Endodermal cell (in vitro differentiated cells): ENCODE measurements at regions not wholly inside any gene's neighbourhood (a gene's known extent, or its start where the extent isn't known, plus 50 kb on each side); places are given as distances from the start of the nearest gene placed in this dataset.

Experiments used
- DNase-seq: peaks from one replicate; pipeline ENCODE4 v3.0.0-alpha.2; 2017
- H3K27ac ChIP-seq: 2 replicates; pipeline ENCODE4 v1.5.1; 2013; ENCODE audit warnings: mild to moderate bottlenecking, low read depth, low read length, moderate library complexity
- H3K27me3 ChIP-seq: 2 replicates; pipeline ENCODE4 v1.6.1; 2013; ENCODE audit warnings: mild to moderate bottlenecking, low read length, moderate library complexity; ENCODE audit not compliant: insufficient read depth, control insufficient read depth, poor library complexity, severe bottlenecking
- H3K36me3 ChIP-seq: 2 replicates; pipeline ENCODE4 v1.7.0; 2013; ENCODE audit warnings: mild to moderate bottlenecking, low read length, moderate library complexity; ENCODE audit not compliant: control insufficient read depth, insufficient read depth
- H3K4me1 ChIP-seq: one replicate; pipeline ENCODE4 v1.7.0; 2013; ENCODE audit warnings: low read length; ENCODE audit not compliant: control insufficient read depth, insufficient read depth
- H3K4me3 ChIP-seq: 2 replicates; pipeline ENCODE4 v1.5.1; 2013; ENCODE audit warnings: mild to moderate bottlenecking, low read length, moderate library complexity
- H3K9ac ChIP-seq: 2 replicates; pipeline ENCODE4 v1.6.1; 2013; ENCODE audit warnings: mild to moderate bottlenecking, low read length, moderate library complexity; ENCODE audit not compliant: poor library complexity, severe bottlenecking; ENCODE audit errors: extremely low read depth
- H3K9me3 ChIP-seq: 2 replicates; pipeline ENCODE4 v1.6.1; 2013; ENCODE audit warnings: mild to moderate bottlenecking, low read length, moderate library complexity; ENCODE audit not compliant: control insufficient read depth
- H3K27ac Mint-ChIP-seq: 2 replicates; pipeline ENCODE4 v1.8.0; 2020; ENCODE audit warnings: mixed read lengths
- H3K27me3 Mint-ChIP-seq: 2 replicates; pipeline ENCODE4 v1.8.0; 2021; ENCODE audit warnings: mild to moderate bottlenecking, mixed read lengths; ENCODE audit not compliant: insufficient read depth
- H3K36me3 Mint-ChIP-seq: 2 replicates; pipeline ENCODE4 v1.8.0; 2020; ENCODE audit warnings: low read depth, mixed read lengths
- H3K4me1 Mint-ChIP-seq: 2 replicates; pipeline ENCODE4 v1.8.0; 2020; ENCODE audit warnings: mixed read lengths
- H3K4me3 Mint-ChIP-seq: 2 replicates; pipeline ENCODE4 v1.8.0; 2020; ENCODE audit warnings: mild to moderate bottlenecking, moderate library complexity, mixed read lengths
- H3K9me3 Mint-ChIP-seq: 2 replicates; pipeline ENCODE4 v1.8.0; 2020; ENCODE audit warnings: mild to moderate bottlenecking, mixed read lengths
- WGBS, 2 experiments: methylation state at CpG; one replicate each; pipeline versions ENCODE4 v1.1.5 to v1.1.7; 2013; ENCODE audit warnings: missing lambda C conversion rate in 2 of 2, mixed read lengths in 1 of 2; ENCODE audit not compliant: insufficient coverage in 1 of 2, insufficient read length in 1 of 2; 5-methylcytosine and 5-hydroxymethylcytosine counted together
- TF ChIP-seq, protein P1 (sequence below): fragments of 200-600 bp; sonication (generic); conservative IDR thresholded peaks from 2 replicates; pipeline ENCODE4 v1.5.0; 2021; ENCODE audit warnings: antibody characterized with exemption, mild to moderate bottlenecking

DNA sequence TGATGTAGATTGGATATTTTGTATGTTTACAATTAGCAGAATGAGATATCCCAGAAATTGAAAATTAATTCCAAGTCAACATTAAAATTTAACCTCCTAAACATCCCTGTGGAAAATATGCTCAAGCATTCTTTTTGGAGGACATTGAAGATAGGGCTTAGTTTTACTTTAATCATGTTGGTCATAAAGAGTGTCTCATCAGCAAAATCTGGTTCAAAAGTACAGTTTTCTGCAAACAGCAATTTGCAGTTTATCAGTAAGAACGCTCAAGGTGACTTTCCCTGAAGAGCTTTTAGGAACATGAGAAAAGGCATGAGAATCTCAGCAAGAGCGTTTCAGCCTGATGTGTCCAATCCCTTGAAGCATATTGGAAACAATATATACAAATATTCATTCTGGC lies 889.8 kb downstream of the CENPC start:
- no peak overlapping the region for H3K27ac ChIP-seq

DNA sequence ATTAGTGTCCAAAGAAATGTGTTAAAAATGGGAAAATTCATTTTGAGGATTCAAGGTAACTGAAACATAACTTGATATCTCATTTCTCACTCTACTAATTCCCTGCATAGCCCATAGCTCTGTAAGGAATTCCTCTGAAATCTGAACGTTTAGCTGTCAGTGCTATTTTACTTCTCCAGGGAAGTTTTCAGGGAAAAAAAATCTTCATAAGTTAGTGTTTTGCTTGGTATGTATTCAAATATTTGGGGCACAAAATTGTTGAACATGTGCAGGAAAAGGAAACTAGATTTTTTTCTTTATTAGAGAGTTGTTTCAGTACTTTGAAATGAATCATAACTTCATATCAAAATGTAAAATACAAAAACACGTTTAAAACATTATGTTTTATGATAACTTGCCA lies 891.4 kb downstream of the CENPC start:
- Histone ChIP-seq H3K36me3 (no peaks in the 10 kb centered on the region), H3K4me3 (no peak overlapping the region), H3K9ac (no peak overlapping the region), H3K27me3 (no peaks in the 10 kb centered on the region), H3K27ac (no peak overlapping the region), H3K4me1 (no peaks in the 10 kb centered on the region), H3K9me3 (peaks cover 7% of the 10 kb centered on the region)
- Mint-ChIP-seq H3K27ac (no peak overlapping the region), H3K9me3 (peaks cover 8% of the 10 kb centered on the region), H3K36me3 (no peaks in the 10 kb centered on the region), H3K4me1 (peaks cover 3% of the 10 kb centered on the region), H3K27me3 (peaks cover 2% of the 10 kb centered on the region), H3K4me3 (no peak overlapping the region)
- TF ChIP-seq, protein P1, sequence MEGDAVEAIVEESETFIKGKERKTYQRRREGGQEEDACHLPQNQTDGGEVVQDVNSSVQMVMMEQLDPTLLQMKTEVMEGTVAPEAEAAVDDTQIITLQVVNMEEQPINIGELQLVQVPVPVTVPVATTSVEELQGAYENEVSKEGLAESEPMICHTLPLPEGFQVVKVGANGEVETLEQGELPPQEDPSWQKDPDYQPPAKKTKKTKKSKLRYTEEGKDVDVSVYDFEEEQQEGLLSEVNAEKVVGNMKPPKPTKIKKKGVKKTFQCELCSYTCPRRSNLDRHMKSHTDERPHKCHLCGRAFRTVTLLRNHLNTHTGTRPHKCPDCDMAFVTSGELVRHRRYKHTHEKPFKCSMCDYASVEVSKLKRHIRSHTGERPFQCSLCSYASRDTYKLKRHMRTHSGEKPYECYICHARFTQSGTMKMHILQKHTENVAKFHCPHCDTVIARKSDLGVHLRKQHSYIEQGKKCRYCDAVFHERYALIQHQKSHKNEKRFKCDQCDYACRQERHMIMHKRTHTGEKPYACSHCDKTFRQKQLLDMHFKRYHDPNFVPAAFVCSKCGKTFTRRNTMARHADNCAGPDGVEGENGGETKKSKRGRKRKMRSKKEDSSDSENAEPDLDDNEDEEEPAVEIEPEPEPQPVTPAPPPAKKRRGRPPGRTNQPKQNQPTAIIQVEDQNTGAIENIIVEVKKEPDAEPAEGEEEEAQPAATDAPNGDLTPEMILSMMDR: no peak
- 82 to 100% methylated on average over 1 to 2 of the region's 2 CpGs for WGBS, 2 experiments
- no peak for DNase-seq

More for the DNA sequence above, 889.8 kb downstream of the CENPC start:
- no peaks in the 10 kb centered on the region for H3K36me3 ChIP-seq
- peaks cover 7% of the 10 kb centered on the region for H3K9me3 ChIP-seq
- H3K27ac Mint-ChIP-seq: no peak overlapping the region
- peaks cover 6% of the 10 kb centered on the region for H3K9me3 Mint-ChIP-seq
- DNase-seq: no peak
- H3K4me1 ChIP-seq: no peaks in the 10 kb centered on the region
- H3K36me3 Mint-ChIP-seq: no peaks in the 10 kb centered on the region
- TF ChIP-seq, protein P1: no peak
- 95 to 100% methylated on average over 2 of the region's 2 CpGs for WGBS, 2 experiments
- no peaks in the 10 kb centered on the region for H3K27me3 ChIP-seq
- H3K27me3 Mint-ChIP-seq: peaks cover 6% of the 10 kb centered on the region
- peaks cover 3% of the 10 kb centered on the region for H3K4me1 Mint-ChIP-seq
- H3K4me3 Mint-ChIP-seq: no peak overlapping the region
- no peak overlapping the region for H3K4me3 ChIP-seq
- no peak overlapping the region for H3K9ac ChIP-seq

DNA sequence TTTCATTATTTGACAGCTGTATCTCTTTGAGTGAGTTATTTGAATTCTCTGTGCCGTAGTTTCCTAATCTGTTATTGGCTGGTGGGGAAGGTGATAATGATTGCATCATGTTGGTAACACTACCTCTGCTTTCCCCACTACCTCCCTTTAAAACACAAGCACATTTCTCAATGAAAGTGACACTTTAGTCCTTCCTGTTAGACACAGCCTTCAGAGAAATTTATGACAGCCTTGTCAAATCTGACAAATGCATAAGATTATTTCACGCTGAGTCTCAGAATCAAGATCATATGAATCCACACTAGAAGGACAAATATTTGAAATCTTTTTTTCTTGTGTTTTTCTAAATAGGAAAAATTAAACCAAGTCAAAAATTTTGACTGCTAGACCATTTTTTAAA lies 896.1 kb downstream of the CENPC start:
- H3K27me3 ChIP-seq: no peaks in the 10 kb centered on the region
- H3K4me1 ChIP-seq: no peaks in the 10 kb centered on the region
- Mint-ChIP-seq H3K4me1 (no peaks in the 10 kb centered on the region), H3K27ac (no peak overlapping the region), H3K9me3 (peaks cover 8% of the 10 kb centered on the region), H3K36me3 (no peaks in the 10 kb centered on the region), H3K27me3 (no peaks in the 10 kb centered on the region), H3K4me3 (no peak overlapping the region)
- peaks cover 7% of the 10 kb centered on the region for H3K9me3 ChIP-seq
- no peak overlapping the region for H3K4me3 ChIP-seq
- no peak for DNase-seq
- TF ChIP-seq, protein P1: no peak
- 94% methylated on average over 2 of the region's 2 CpGs; no CpG with 5 or more reads in 1 of the 2 experiments for WGBS, 2 experiments
- no peaks in the 10 kb centered on the region for H3K36me3 ChIP-seq
- no peak overlapping the region for H3K27ac ChIP-seq
- H3K9ac ChIP-seq: no peak overlapping the region
